SK-N-SH treated with all-trans-retinoic acid at 6 μM for 48 hours (cell line): ENCODE measurements at regions not wholly inside any gene's neighbourhood (a gene's known extent, or its start where the extent isn't known, plus 50 kb on each side); places are given as distances from the start of the nearest gene placed in this dataset.
"Not testable (repeated sequence)": the region's sequence is repeated elsewhere in the genome, so short reads cannot be mapped to it uniquely, and the experiment has no call there.

Experiments used
- ARNTL ChIP-seq: fragments of 450-650 bp; formaldehyde crosslinking; IDR thresholded peaks from 2 replicates; pipeline ENCODE4 v1.5.0; 2020; ENCODE audit warnings: low read depth, mild to moderate bottlenecking, moderate library complexity, borderline replicate concordance
- CSDC2 ChIP-seq: fragments of 250-450 bp; sonication (Bioruptor Pico); IDR thresholded peaks from 2 replicates; pipeline ENCODE4 v1.5.0; 2020; ENCODE audit warnings: mild to moderate bottlenecking, moderate library complexity
- GLIS3 ChIP-seq: fragments of 250-450 bp; sonication (Bioruptor Pico); IDR thresholded peaks from 2 replicates; pipeline ENCODE4 v1.5.0; 2020; ENCODE audit warnings: mild to moderate bottlenecking, moderate library complexity
- PPARA ChIP-seq: fragments of 250-450 bp; sonication (Bioruptor Pico); IDR thresholded peaks from 2 replicates; pipeline ENCODE4 v1.5.0; 2020; ENCODE audit warnings: mild to moderate bottlenecking, borderline replicate concordance
- TOX ChIP-seq: fragments of 250-450 bp; sonication (Bioruptor Pico); IDR thresholded peaks from 2 replicates; pipeline ENCODE4 v1.8.0; 2021; ENCODE audit warnings: mild to moderate bottlenecking, moderate library complexity, borderline replicate concordance
- ZC3H10 ChIP-seq: fragments of 250-450 bp; sonication (Bioruptor Pico); IDR thresholded peaks from 2 replicates; pipeline ENCODE4 v1.5.1; 2021; ENCODE audit warnings: mild to moderate bottlenecking, moderate library complexity
- ZFP3 ChIP-seq: fragments of 250-450 bp; sonication (Bioruptor Pico); IDR thresholded peaks from 2 replicates; pipeline ENCODE4 v1.5.0; 2020; ENCODE audit warnings: mild to moderate bottlenecking, moderate library complexity
- ZNF70 ChIP-seq: fragments of 450-650 bp; formaldehyde crosslinking; IDR thresholded peaks from 2 replicates; pipeline ENCODE4 v1.5.0; 2020; ENCODE audit warnings: mild to moderate bottlenecking, moderate library complexity
- TF ChIP-seq, protein P1 (sequence below): fragments of 250-450 bp; sonication (Bioruptor Pico); IDR thresholded peaks from 2 replicates; pipeline ENCODE4 v1.5.0; 2020; ENCODE audit warnings: mild to moderate bottlenecking, moderate library complexity

DNA sequence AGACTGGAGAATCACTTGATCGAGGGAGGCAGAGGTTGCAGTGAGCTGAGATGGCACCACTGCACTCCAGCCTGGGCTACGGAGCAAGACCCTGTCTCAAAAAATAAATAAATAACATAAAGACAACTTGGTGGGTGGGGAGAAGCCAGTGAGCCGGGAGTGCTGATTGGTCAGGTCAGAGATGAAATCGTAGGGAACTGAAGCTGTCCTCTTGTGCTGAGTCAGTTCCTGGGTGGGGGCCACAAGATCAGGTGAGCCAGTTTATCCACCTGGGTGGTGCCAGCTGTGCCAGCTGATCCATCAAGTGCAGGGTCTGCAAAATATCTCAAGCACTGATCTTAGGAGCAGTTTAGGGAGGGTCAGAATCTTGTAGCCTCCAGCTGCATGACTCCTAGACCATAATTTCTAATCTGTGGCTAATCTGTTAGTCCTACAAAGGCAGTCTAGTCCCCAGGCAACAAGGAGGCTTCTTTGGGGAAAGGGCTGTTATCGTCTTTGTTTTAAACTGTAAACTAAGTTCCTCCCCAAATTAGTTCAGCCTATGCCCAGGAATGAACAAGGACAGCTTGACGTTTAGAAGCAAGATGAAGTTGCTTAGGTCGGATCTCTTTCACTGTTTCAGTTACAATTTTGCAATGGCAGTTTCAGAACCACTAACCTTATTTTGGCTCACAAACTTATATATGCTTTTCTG lies 221.5 kb upstream of the MYLIP start:
- TF ChIP-seq PPARA (CRISPR knock-in tag); CSDC2; ZNF70; ZC3H10; ZFP3 (CRISPR knock-in tag); ARNTL (CRISPR knock-in tag); GLIS3 (CRISPR knock-in tag); TOX: not testable (repeated sequence)
- TF ChIP-seq, protein P1, sequence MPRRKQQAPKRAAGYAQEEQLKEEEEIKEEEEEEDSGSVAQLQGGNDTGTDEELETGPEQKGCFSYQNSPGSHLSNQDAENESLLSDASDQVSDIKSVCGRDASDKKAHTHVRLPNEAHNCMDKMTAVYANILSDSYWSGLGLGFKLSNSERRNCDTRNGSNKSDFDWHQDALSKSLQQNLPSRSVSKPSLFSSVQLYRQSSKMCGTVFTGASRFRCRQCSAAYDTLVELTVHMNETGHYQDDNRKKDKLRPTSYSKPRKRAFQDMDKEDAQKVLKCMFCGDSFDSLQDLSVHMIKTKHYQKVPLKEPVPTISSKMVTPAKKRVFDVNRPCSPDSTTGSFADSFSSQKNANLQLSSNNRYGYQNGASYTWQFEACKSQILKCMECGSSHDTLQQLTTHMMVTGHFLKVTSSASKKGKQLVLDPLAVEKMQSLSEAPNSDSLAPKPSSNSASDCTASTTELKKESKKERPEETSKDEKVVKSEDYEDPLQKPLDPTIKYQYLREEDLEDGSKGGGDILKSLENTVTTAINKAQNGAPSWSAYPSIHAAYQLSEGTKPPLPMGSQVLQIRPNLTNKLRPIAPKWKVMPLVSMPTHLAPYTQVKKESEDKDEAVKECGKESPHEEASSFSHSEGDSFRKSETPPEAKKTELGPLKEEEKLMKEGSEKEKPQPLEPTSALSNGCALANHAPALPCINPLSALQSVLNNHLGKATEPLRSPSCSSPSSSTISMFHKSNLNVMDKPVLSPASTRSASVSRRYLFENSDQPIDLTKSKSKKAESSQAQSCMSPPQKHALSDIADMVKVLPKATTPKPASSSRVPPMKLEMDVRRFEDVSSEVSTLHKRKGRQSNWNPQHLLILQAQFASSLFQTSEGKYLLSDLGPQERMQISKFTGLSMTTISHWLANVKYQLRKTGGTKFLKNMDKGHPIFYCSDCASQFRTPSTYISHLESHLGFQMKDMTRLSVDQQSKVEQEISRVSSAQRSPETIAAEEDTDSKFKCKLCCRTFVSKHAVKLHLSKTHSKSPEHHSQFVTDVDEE (CRISPR knock-in tag): not testable (repeated sequence)
